ENCODE measurements at regions not wholly inside any gene's neighbourhood (a gene's known extent, or its start where the extent isn't known, plus 50 kb on each side); places are given as distances from the start of the nearest gene placed in this dataset.

DNA sequence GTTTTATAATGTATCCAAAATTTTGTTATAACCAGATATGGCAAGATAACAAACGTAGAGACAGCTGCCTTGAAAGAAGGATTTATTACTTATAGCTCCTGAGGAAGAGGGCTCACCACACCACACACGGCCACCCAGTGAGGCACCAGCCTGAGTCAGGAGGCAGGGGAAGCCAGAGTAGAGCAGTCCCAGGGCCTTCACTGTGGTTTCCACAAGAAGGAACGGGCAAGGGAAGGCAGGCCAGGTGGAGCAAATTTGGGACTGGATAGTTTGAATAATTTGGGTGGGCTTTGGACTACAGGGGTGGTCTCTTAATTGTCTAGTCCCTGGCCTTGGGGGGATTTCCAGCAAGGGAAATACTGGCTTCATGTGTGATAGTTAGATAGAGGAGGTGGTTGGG lies 72.5 kb downstream of the RRAGC start:
- TF ChIP-seq, protein P1, sequence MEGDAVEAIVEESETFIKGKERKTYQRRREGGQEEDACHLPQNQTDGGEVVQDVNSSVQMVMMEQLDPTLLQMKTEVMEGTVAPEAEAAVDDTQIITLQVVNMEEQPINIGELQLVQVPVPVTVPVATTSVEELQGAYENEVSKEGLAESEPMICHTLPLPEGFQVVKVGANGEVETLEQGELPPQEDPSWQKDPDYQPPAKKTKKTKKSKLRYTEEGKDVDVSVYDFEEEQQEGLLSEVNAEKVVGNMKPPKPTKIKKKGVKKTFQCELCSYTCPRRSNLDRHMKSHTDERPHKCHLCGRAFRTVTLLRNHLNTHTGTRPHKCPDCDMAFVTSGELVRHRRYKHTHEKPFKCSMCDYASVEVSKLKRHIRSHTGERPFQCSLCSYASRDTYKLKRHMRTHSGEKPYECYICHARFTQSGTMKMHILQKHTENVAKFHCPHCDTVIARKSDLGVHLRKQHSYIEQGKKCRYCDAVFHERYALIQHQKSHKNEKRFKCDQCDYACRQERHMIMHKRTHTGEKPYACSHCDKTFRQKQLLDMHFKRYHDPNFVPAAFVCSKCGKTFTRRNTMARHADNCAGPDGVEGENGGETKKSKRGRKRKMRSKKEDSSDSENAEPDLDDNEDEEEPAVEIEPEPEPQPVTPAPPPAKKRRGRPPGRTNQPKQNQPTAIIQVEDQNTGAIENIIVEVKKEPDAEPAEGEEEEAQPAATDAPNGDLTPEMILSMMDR (IDR thresholded peaks at IDR 0.05; ENCODE audit: low read depth, low read length) = no peak
- DNase-seq (ENCODE audit: extremely low read depth, low read depth) = no peak

GRCh38 chr1:38786040-38786436 lies 73.5 kb downstream of the RRAGC start:
- TF ChIP-seq, protein P1 (IDR thresholded peaks at IDR 0.05; ENCODE audit: low read depth, low read length) = no peak
- DNase-seq (ENCODE audit: extremely low read depth, low read depth) = no peak

DNA sequence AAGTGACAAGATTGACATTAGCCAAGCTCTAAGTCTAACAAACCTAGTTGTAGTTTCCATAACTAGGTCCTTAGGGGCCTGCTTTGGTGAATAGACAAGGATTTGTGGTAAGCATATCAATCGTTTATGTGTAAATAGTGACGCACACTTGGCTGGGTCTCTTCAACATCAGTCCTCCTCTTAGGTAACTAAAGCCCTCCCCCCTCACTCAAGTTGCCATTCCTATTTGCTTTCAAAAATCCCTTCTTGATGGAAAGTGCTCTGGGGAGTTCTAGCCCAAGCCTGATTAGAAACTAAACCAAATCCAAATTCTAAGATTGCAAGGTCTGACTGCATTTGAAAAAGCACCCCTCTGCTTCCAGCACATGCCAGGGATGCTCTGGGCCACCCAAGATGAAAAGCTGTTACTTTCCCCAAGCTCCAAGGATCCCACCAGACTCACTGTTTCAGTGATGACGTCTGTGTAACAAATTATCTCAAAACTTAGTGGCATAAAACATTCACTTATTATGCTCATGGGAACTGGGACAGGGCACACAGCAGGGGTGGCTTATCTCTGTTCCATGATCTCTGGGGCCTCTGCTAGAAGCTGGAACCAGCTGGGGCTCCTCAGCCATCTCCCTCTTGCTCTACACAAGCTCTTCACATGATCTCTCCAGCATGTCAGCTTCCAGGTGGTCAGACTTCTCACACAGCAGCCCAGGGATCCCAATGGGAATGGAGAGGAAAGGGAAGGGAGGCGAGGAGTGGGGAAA lies 74.1 kb downstream of the RRAGC start:
- DNase-seq (ENCODE audit: extremely low read depth, low read depth) = no peak
- TF ChIP-seq, protein P1 (IDR thresholded peaks at IDR 0.05; ENCODE audit: low read depth, low read length) = no peak

DNA sequence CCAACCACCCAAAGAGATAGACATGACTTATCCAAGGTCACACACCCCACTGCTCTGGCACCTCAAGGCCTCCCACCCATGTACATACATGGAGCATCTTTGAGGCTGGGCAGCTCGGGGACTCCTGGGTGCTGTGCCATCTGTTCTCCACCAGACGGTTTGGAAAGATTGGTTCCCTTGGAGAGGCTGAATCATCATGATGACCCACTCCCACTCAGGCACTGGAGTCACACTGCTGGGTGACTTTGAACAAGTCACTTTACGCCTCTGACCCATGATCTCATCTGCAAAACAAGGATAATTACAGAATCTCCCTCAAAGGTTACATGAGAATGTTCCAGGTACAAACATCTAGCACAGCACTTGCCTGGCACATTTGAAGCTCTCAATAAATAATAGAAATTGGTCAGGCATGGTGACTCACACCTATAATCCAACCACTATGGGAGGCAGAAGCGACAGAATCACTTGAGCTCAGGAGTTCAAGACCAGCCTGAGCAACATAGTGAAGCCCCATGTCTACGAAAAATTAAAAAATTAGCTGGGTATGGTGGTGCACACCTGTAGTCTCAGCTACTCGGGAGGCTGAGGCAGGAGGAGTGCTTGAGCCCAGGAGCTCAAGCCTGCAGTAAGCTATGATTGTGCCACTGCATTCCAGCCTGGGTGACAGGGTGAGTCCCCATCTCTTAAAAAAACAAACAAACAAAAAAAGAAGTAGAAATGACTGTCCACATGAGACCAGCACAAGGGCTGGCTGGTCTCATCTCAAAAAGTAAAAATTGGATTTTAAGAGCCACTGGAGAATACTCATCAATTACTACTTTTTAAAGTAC lies 74.9 kb downstream of the RRAGC start:
- no peak for DNase-seq (ENCODE audit: extremely low read depth, low read depth)
- TF ChIP-seq, protein P1 (IDR thresholded peaks at IDR 0.05; ENCODE audit: low read depth, low read length) = no peak

DNA sequence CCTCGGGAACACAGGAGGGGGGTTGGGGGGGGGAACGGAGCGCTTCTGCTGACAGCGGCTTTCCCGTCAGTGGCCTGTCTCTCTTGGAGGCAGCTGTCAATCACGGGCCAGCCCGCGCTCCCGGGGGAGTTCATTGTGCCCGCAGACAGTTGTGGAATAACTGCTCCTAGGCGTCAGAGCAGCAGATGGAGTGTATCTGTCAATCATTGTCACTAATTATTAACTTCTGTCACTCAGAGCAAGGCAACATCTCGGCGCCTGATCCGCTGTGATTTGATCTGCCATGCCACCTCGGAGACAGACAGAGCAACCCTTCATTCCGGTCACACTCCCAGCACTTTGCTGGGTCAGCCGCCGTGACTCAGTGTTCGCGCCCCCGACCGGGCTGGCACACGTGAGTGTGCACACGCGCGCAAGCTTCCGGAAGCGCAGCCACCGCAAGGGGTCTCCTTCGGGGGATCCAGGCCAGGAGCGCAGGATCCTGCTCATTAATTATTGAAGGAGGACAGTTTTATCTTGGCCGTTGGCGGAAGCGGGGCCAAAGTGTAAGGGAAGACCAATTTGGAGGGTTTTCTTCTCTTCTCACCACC lies 75.8 kb downstream of the RRAGC start:
- no peak for DNase-seq (ENCODE audit: extremely low read depth, low read depth)
- TF ChIP-seq, protein P1 (IDR thresholded peaks at IDR 0.05; ENCODE audit: low read depth, low read length) = no peak

DNA sequence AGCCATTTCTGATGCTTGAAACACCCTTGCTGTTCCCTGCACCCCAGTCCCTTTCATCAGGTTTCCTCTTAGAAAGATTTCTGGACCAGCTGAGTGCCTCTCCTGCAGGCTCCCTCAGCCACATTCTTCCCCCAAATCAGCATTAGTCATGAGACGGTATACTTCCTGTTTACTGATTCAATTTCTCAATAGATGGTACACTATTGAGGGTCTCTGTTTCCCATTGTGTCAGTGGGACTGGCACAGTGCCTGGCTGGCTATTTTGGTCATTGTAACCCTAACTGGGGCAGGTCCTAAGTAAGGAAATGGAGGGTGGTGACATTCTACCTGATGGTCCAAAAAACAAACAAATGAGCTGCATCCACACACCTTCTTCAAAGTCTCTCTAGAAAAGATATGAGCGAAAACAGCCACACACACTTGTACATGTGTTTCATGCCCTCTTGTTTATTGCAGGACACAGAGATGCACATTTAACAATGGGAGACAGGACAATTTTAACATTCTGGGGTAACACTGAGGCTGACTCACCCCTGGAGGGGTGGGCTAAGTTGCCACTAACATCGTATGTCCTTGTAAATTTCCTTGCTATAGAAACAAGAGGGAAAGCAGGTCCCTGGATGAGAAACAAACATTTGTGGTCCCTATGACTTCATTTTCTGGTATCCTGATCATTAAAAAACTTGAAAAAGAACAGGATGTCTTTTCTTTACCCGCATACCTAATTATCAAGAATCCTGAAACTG lies 77.5 kb downstream of the RRAGC start:
- TF ChIP-seq, protein P1 (IDR thresholded peaks at IDR 0.05; ENCODE audit: low read depth, low read length) = no peak
- DNase-seq (ENCODE audit: extremely low read depth, low read depth) = no peak

All from AG09319 (cell line).